HEK293 (cell line): ENCODE measurements at regions not wholly inside any gene's neighbourhood (a gene's known extent, or its start where the extent isn't known, plus 50 kb on each side); places are given as distances from the start of the nearest gene placed in this dataset.

Experiments used
- BCL11A ChIP-seq: fragments of 450-650 bp; formaldehyde crosslinking; IDR thresholded peaks from 2 replicates; pipeline ENCODE4 v1.5.1; 2016; ENCODE audit warnings: low read depth, missing biosample characterization, missing genetic modification characterization
- CTCF ChIP-seq: fragments of 450-650 bp; formaldehyde crosslinking; IDR thresholded peaks from 2 replicates; pipeline ENCODE4 v1.5.1; 2016; ENCODE audit warnings: missing biosample characterization, missing genetic modification characterization
- GLI4 ChIP-seq: fragments of 450-650 bp; formaldehyde crosslinking; IDR thresholded peaks from 2 replicates; pipeline ENCODE4 v1.5.1; 2016; ENCODE audit warnings: missing biosample characterization, missing genetic modification characterization
- KLF10 ChIP-seq: fragments of 450-650 bp; IDR thresholded peaks from 2 replicates; pipeline ENCODE4 v1.5.1; 2018; ENCODE audit warnings: missing biosample characterization, mild to moderate bottlenecking, missing genetic modification characterization
- REPIN1 ChIP-seq: fragments of 450-650 bp; formaldehyde crosslinking; IDR thresholded peaks from 2 replicates; pipeline ENCODE4 v1.5.1; 2017; ENCODE audit warnings: missing biosample characterization, missing genetic modification characterization, low read depth
- TCF7L2 ChIP-seq: IDR thresholded peaks from 2 replicates; pipeline ENCODE4 v1.6.1; 2011; ENCODE audit warnings: low read depth, mild to moderate bottlenecking, inconsistent platforms, low read length, moderate library complexity, borderline replicate concordance
- ZBTB1 ChIP-seq: fragments of 450-650 bp; formaldehyde crosslinking; IDR thresholded peaks from 2 replicates; pipeline ENCODE4 v1.5.1; 2016; ENCODE audit warnings: missing biosample characterization, missing genetic modification characterization
- ZBTB20 ChIP-seq: fragments of 450-650 bp; formaldehyde crosslinking; IDR thresholded peaks from 2 replicates; pipeline ENCODE4 v1.5.1; 2016; ENCODE audit warnings: missing biosample characterization, missing genetic modification characterization
- ZBTB26 ChIP-seq: fragments of 450-650 bp; formaldehyde crosslinking; optimal IDR thresholded peaks from 2 replicates; pipeline ENCODE3; 2016; ENCODE audit warnings: missing biosample characterization, mild to moderate bottlenecking, missing genetic modification characterization
- ZFP3 ChIP-seq: fragments of 450-650 bp; formaldehyde crosslinking; IDR thresholded peaks from 2 replicates; pipeline ENCODE4 v1.5.1; 2016; ENCODE audit warnings: low read depth, missing biosample characterization, missing genetic modification characterization
- ZNF292 ChIP-seq: fragments of 450-650 bp; formaldehyde crosslinking; IDR thresholded peaks from 2 replicates; pipeline ENCODE4 v1.5.1; 2016; ENCODE audit warnings: low read depth, missing biosample characterization, missing genetic modification characterization, borderline replicate concordance
- ZNF449 ChIP-seq: fragments of 450-650 bp; formaldehyde crosslinking; IDR thresholded peaks from 2 replicates; pipeline ENCODE4 v1.5.1; 2017; ENCODE audit warnings: missing biosample characterization, mild to moderate bottlenecking, missing genetic modification characterization, moderate library complexity
- ZNF664 ChIP-seq: fragments of 450-650 bp; formaldehyde crosslinking; IDR thresholded peaks from 2 replicates; pipeline ENCODE4 v1.5.1; 2016; ENCODE audit warnings: missing biosample characterization, missing genetic modification characterization

GRCh38 chr18:22685788-22686187, 247.3 kb upstream of the RBBP8 start:
- TF ChIP-seq CTCF (tag by site-specific recombination) (no peak), ZNF664 (tag by site-specific recombination) (no peak), ZNF292 (tag by site-specific recombination) (no peak), TCF7L2 (no peak), ZNF449 (tag by site-specific recombination) (no peak), ZFP3 (no peak), GLI4 (tag by site-specific recombination) (no peak), REPIN1 (tag by site-specific recombination) (no peak), ZBTB20 (tag by site-specific recombination) (no peak), KLF10 (tag by site-specific recombination) (no peak), ZBTB1 (tag by site-specific recombination) (no peak), ZBTB26 (tag by site-specific recombination) (no peak), BCL11A (tag by site-specific recombination) (no peak)
